H1 (cell line): ENCODE measurements at regions not wholly inside any gene's neighbourhood (a gene's known extent, or its start where the extent isn't known, plus 50 kb on each side); places are given as distances from the start of the nearest gene placed in this dataset.

ENCODE experiments used
- GTF2F1 ChIP-seq: IDR thresholded peaks from 2 replicates; pipeline ENCODE4 v1.6.1; 2012; ENCODE audit warnings: low read depth, low read length, improper control_type of control experiment, borderline replicate concordance
- KDM5A ChIP-seq: fragments of 200-600 bp; IDR thresholded peaks from 2 replicates; pipeline ENCODE4 v1.7.1; 2012; ENCODE audit warnings: mild to moderate bottlenecking, low read length, inconsistent platforms, mixed read lengths
- TCF12 ChIP-seq: IDR thresholded peaks from 2 replicates; pipeline ENCODE4 v1.6.1; 2011; ENCODE audit warnings: low read depth, mild to moderate bottlenecking, low read length
- USF2 ChIP-seq: IDR thresholded peaks from 2 replicates; pipeline ENCODE4 v1.6.1; 2011; ENCODE audit warnings: low read length, improper control_type of control experiment
- TF ChIP-seq, protein P1 (sequence below), 3 experiments: IDR thresholded peaks; 1 replicate in 2 of 3; 2 replicates in 1 of 3; pipeline versions ENCODE4 v1.5.1 to v1.6.1; 2011; ENCODE audit warnings: low read length in 3 of 3, mild to moderate bottlenecking in 3 of 3, inconsistent platforms in 2 of 3, low read depth in 1 of 3, moderate library complexity in 1 of 3; ENCODE audit not compliant: insufficient read depth in 1 of 3; ENCODE audit errors: control extremely low read depth in 1 of 3

DNA sequence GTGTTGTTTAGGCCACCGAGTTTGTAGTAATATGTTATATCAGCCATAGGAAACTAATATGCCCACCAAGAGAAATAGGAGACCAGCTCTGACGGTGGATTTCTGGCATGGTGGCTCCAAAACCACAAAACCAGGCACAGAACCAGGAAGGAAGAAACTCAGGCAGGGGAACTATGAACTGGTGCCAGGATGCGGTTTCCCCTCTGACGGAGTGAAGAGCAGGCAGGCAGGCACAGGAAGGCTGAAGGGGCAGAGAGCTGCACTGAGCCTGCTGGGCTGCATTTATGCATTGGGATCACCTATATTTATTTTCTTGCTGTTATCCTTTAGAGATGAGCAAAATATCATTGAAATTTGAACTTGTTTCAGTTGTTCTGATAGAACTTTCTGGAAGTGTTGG lies 479.4 kb downstream of the VRK1 start (continued):
- TF ChIP-seq USF2 (no peak), GTF2F1 (no peak), KDM5A (no peak), TCF12 (no peak)
- TF ChIP-seq, protein P1, sequence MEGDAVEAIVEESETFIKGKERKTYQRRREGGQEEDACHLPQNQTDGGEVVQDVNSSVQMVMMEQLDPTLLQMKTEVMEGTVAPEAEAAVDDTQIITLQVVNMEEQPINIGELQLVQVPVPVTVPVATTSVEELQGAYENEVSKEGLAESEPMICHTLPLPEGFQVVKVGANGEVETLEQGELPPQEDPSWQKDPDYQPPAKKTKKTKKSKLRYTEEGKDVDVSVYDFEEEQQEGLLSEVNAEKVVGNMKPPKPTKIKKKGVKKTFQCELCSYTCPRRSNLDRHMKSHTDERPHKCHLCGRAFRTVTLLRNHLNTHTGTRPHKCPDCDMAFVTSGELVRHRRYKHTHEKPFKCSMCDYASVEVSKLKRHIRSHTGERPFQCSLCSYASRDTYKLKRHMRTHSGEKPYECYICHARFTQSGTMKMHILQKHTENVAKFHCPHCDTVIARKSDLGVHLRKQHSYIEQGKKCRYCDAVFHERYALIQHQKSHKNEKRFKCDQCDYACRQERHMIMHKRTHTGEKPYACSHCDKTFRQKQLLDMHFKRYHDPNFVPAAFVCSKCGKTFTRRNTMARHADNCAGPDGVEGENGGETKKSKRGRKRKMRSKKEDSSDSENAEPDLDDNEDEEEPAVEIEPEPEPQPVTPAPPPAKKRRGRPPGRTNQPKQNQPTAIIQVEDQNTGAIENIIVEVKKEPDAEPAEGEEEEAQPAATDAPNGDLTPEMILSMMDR (IDR thresholded peaks at IDR 0.05; ENCODE audit: control extremely low read depth in 1 of 3, insufficient read depth in 1 of 3, low read depth in 1 of 3, low read length in 3 of 3) = no peak
